ENCODE measurements at regions not wholly inside any gene's neighbourhood (a gene's known extent, or its start where the extent isn't known, plus 50 kb on each side); places are given as distances from the start of the nearest gene placed in this dataset.
"Not testable (repeated sequence)": the region's sequence is repeated elsewhere in the genome, so short reads cannot be mapped to it uniquely, and the experiment has no call there.

GRCh38 chr20:30621346-30621745, 636.1 kb upstream of the DEFB115 start:
- TF ChIP-seq CTCF, POLR2A (IDR thresholded peaks at IDR 0.05): not testable (repeated sequence)
